ENCODE measurements at regions not wholly inside any gene's neighbourhood (a gene's known extent, or its start where the extent isn't known, plus 50 kb on each side); places are given as distances from the start of the nearest gene placed in this dataset.

DNA sequence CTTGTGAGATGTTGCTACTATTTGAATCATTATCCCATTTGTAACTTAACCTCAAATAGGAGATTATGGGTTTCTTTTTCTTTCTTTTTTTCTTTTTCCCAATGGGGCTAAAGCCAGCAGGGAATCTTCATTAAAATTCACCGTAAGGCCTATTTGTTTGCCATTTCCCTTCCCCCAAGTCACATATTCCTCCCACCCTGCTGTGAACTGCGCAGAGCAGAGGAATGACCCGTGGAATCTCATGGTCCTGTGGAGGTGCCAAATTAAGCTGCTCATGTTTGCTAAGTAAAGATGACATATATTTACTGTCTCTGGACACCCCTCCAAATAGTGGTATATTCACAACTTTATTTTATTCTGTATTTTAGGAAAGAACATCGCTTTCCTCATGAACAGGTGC, 699.3 kb downstream of the RNF144B start:
- no peak for TF ChIP-seq GATA1 (IDR thresholded peaks at IDR 0.05; ENCODE audit: low read depth, low read length)
- no peak for TF ChIP-seq POLR2A (IDR thresholded peaks at IDR 0.05; ENCODE audit: low read length)
